NB4 (cell line): ENCODE measurements at regions not wholly inside any gene's neighbourhood (a gene's known extent, or its start where the extent isn't known, plus 50 kb on each side); places are given as distances from the start of the nearest gene placed in this dataset.

Experiments
- CTCF ChIP-seq: IDR thresholded peaks from one replicate; pipeline ENCODE4 v1.5.1; 2012; ENCODE audit warnings: low read depth, low read length
- MAX ChIP-seq: IDR thresholded peaks from 2 replicates; pipeline ENCODE4 v1.6.1; 2011; ENCODE audit warnings: low read depth, low read length
- MYC ChIP-seq: IDR thresholded peaks from 2 replicates; pipeline ENCODE4 v1.6.1; 2011; ENCODE audit warnings: low read depth, low read length
- POLR2A ChIP-seq: IDR thresholded peaks from 2 replicates; pipeline ENCODE4 v1.6.1; 2011; ENCODE audit warnings: mild to moderate bottlenecking; ENCODE audit not compliant: insufficient read length; ENCODE audit errors: extremely low read depth

- TF ChIP-seq CTCF (no peak), POLR2A (no peak), MYC (no peak), MAX (no peak)
Measured at GRCh38 chr9:13963005-13963653, 350.8 kb downstream of the NFIB start.
